ENCODE measurements at regions not wholly inside any gene's neighbourhood (a gene's known extent, or its start where the extent isn't known, plus 50 kb on each side); places are given as distances from the start of the nearest gene placed in this dataset.

DNA sequence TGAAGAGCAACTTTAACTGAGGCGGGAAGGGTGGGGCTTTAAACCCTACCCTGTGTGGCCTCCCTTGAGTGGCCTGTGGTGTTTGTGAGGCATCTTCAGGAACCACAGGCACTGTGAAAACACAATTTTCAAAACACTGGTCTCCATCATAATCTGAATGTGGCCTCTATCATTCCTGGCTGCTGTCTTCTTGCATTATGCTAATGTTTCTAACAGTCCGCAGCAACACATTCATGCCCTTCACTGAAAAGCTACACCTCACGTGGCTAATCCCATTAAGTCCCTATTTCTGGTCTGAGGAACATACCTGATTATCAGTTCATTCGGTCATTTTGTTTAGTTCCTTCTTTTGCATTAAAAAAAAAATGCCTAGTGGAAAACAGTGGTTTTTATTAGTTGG is 94.6 kb downstream of the F11 start:
- DNase-seq (ENCODE audit: low read depth), result no peak

DNA sequence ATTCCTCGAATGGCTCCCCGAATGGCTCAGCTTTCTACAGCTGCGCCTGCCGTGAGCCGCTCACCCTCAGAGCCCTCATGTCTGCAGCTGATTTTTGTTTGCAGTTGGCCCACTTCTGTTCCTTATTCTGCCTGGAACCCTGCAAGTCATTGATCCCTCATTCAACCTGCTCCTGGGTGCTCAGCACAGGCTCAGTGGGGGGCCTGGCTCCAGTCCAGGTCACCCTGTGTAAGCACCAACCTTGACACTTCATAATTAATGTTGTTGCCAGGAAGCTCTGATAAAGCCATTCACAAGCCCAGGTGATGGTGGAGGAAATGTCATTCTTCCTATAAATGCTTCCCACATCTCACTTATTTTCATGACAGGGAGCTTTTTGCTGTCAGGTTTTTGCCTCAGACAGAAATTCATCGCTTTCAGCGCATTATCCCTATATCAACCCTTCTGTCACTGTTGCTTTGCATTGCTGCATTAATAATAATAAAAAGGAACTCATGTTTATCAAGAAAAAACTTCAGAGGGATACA is 85.7 kb downstream of the F11 start:
- DNase-seq (ENCODE audit: low read depth), result no peak

GRCh38 chr4:186348433-186348832 is 82.4 kb downstream of the F11 start:
- no peak for DNase-seq (ENCODE audit: low read depth)

DNA sequence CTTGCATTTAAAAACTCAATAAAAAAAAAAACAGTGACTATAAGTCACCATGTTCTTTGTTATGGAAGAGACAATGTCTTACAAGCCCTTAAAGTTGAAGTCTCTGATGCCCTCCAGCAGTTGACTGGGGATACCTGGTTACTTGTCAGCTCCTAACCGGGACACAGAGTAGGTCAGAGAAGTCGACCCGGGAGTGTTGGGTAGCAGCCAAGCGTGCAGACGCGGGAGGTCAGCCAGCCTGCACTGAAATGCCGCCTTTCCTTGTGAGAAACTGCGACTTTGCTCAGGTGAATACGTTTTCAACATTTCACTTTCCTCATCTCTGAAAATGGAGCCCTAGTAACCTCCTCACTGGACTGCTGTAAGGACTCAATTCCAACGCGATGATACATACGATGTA is 81.8 kb downstream of the F11 start:
- no peak for DNase-seq (ENCODE audit: low read depth)

DNA sequence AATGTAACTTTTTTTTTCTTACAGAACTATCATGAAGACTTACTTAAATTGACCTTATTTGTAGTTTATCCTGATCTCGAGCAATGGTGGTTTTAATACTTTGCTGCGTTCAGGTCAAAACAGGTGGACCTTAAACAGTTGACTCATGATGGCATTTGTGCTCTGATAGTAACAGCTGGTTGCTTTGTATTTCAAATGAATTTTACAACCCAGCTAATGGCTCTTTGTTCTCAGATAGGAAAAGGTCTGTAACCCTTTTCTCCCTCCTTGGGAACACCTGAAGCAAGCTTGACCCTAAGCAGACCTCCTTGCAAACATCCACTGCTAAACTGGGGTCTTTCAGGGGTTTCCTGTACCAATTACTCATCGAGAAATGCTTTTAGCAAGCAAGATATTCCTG is 79.2 kb downstream of the F11 start:
- DNase-seq (ENCODE audit: low read depth), result peak; percentile 20

- DNase-seq (ENCODE audit: low read depth), result no peak
These were observed 76.6 kb downstream of the F11 start for GRCh38 chr4:186342582-186342981.

- DNase-seq (ENCODE audit: low read depth), result no peak
These were observed 75.7 kb downstream of the F11 start for GRCh38 chr4:186341655-186342054.
